OCI-LY7 (cell line): ENCODE measurements at regions not wholly inside any gene's neighbourhood (a gene's known extent, or its start where the extent isn't known, plus 50 kb on each side); places are given as distances from the start of the nearest gene placed in this dataset.

Experiments
- BruUV-seq: library from RNA; stranded (reverse); fragments of 400-500 nt; replicated peaks from 2 replicates; lab custom pipeline; 2021; lab: Mats Ljungman, UMichigan
- CTCF ChIA-PET: fragments of 300-600 bp; sonication (Branson Sonifier 250); formaldehyde crosslinking; loops from one replicate; lab custom pipeline; 2022; ENCODE audit warnings: antibody characterized with exemption; ENCODE audit not compliant: unreplicated experiment; lab: Charles Lee
- POLR2A ChIA-PET: fragments of 300-600 bp; sonication (Branson Sonifier 250); formaldehyde crosslinking; loops from one replicate; lab custom pipeline; 2022; ENCODE audit warnings: antibody characterized with exemption; lab: Charles Lee
- DNase-seq: peaks from one replicate; pipeline ENCODE4 v3.0.0-alpha.2; 2015; ENCODE audit warnings: low spot score
- H2AFZ ChIP-seq: fragments of 200-600 bp; sonication (generic), shearing (Covaris generic); 2 replicates; pipeline ENCODE4 v1.6.1; 2014; ENCODE audit warnings: mild to moderate bottlenecking, antibody characterized with exemption, low read length, moderate library complexity
- H3K27ac ChIP-seq: fragments of 200-600 bp; sonication (generic); 2 replicates; pipeline ENCODE4 v1.5.1; 2014; ENCODE audit warnings: mixed run types, low read depth, mild to moderate bottlenecking, moderate library complexity, low read length, inconsistent platforms; ENCODE audit not compliant: poor library complexity, severe bottlenecking
- H3K36me3 ChIP-seq: fragments of 200-600 bp; sonication (generic); 2 replicates; pipeline ENCODE4 v1.6.1; 2014; ENCODE audit warnings: mild to moderate bottlenecking, antibody characterized with exemption, low read length, moderate library complexity, mixed read lengths; ENCODE audit not compliant: insufficient read depth
- H3K4me1 ChIP-seq: fragments of 200-600 bp; sonication (generic); 2 replicates; pipeline ENCODE4 v1.5.1; 2014; ENCODE audit warnings: mild to moderate bottlenecking, low read length; ENCODE audit not compliant: insufficient read depth, poor library complexity, severe bottlenecking
- H3K4me2 ChIP-seq: fragments of 200-600 bp; sonication (generic); 2 replicates; pipeline ENCODE4 v1.6.1; 2014; ENCODE audit warnings: mild to moderate bottlenecking, low read length
- H3K4me3 ChIP-seq: fragments of 200-600 bp; sonication (generic); 2 replicates; pipeline ENCODE4 v1.5.1; 2014; ENCODE audit warnings: mild to moderate bottlenecking, low read depth, low read length; ENCODE audit not compliant: poor library complexity, severe bottlenecking
- H3K79me2 ChIP-seq: fragments of 200-600 bp; sonication (generic); 2 replicates; pipeline ENCODE4 v1.6.1; 2016; ENCODE audit warnings: low read depth, mild to moderate bottlenecking, low read length, moderate library complexity, mixed read lengths; ENCODE audit not compliant: insufficient read depth
- H3K9me2 ChIP-seq: fragments of 200-600 bp; sonication (generic); 2 replicates; pipeline ENCODE4 v1.6.1; 2016; ENCODE audit warnings: mild to moderate bottlenecking, low read length, mixed read lengths; ENCODE audit not compliant: insufficient read depth
- H3K9me3 ChIP-seq: fragments of 200-600 bp; sonication (generic); 2 replicates; pipeline ENCODE4 v1.6.1; 2014; ENCODE audit warnings: mild to moderate bottlenecking, mixed run types, low read length, mixed read lengths
- H4K20me1 ChIP-seq: fragments of 200-600 bp; sonication (generic); 2 replicates; pipeline ENCODE4 v1.6.1; 2014; ENCODE audit warnings: mild to moderate bottlenecking, antibody characterized with exemption, low read length, moderate library complexity, mixed read lengths; ENCODE audit not compliant: insufficient read depth
- CTCF ChIP-seq: fragments of 200-600 bp; sonication (generic); conservative IDR thresholded peaks from 2 replicates; pipeline ENCODE4 v1.5.1; 2014; ENCODE audit warnings: mild to moderate bottlenecking, antibody characterized with exemption, low read length, moderate library complexity, mixed read lengths
- EZH2phosphoT487 ChIP-seq: fragments of 200-600 bp; sonication (generic); IDR thresholded peaks from 2 replicates; pipeline ENCODE4 v1.6.1; 2018; ENCODE audit warnings: low read depth, borderline replicate concordance, mild to moderate bottlenecking, mixed run types, antibody characterized with exemption, low read length, moderate library complexity, mixed read lengths
- intact Hi-C: fragments of 100-400 bp; cut with micrococcal nuclease; formaldehyde crosslinking; loops from one replicate; pipeline ENCODE4 v1.10.0; 2022; ENCODE audit not compliant: unreplicated experiment

GRCh38 chr1:101290922-101291561 lies 54.2 kb downstream of the S1PR1 start:
- CTCF ChIA-PET = no interaction called here
- no peaks in the 10 kb centered on the region for H4K20me1 ChIP-seq
- H3K79me2 ChIP-seq = no peaks in the 10 kb centered on the region
- TF ChIP-seq EZH2phosphoT487 (no peak), CTCF (no peak)
- peak overlapping the region; percentile 70; the same call in 1 of the 2 replicates for H2AFZ ChIP-seq
- H3K36me3 ChIP-seq = no peaks in the 10 kb centered on the region
- H3K9me3 ChIP-seq = no peaks in the 10 kb centered on the region
- peaks cover 17% of the 10 kb centered on the region for H3K4me1 ChIP-seq
- no TSS peak for BruUV-seq
- H3K4me3 ChIP-seq = no peak overlapping the region
- no peak overlapping the region for H3K4me2 ChIP-seq
- no peak for DNase-seq
- intact Hi-C loops = no loop called here
- no peak overlapping the region for H3K27ac ChIP-seq
- H3K9me2 ChIP-seq = no peaks in the 10 kb centered on the region
- POLR2A ChIA-PET = interaction anchor here (1.0 to 1.2 kb wide), 3 partner anchors 11 to 376 kb away, joined by 3 to 4 read pairs (median 3); no protein-coding TSS in a partner anchor

- DNase-seq = no peak
- TF ChIP-seq EZH2phosphoT487 (no peak), CTCF (no peak)
- Histone ChIP-seq H4K20me1 (no peaks in the 10 kb centered on the region), H3K4me1 (peaks cover 17% of the 10 kb centered on the region), H2AFZ (peak overlapping the region; percentile 70), H3K9me3 (no peaks in the 10 kb centered on the region), H3K4me3 (no peak overlapping the region), H3K9me2 (no peaks in the 10 kb centered on the region), H3K79me2 (no peaks in the 10 kb centered on the region), H3K27ac (no peak overlapping the region), H3K36me3 (no peaks in the 10 kb centered on the region), H3K4me2 (no peak overlapping the region; the same call in 1 of the 2 replicates)
- POLR2A ChIA-PET = interaction anchor here (0.7 to 1.0 kb wide), 3 partner anchors 11 to 372 kb away, joined by 3 to 4 read pairs (median 3); no protein-coding TSS in a partner anchor
- CTCF ChIA-PET = no interaction called here
- intact Hi-C loops = no loop called here
- no TSS peak for BruUV-seq
Observed at GRCh38 chr1:101291562-101292380, 55.0 kb downstream of the S1PR1 start.
